ENCODE measurements at regions not wholly inside any gene's neighbourhood (a gene's known extent, or its start where the extent isn't known, plus 50 kb on each side); places are given as distances from the start of the nearest gene placed in this dataset.

- TF ChIP-seq CTCF (IDR thresholded peaks at IDR 0.05; ENCODE audit: insufficient read depth, low read length, poor library complexity, severe bottlenecking) (no peak), EZH2phosphoT487 (conservative IDR thresholded peaks at IDR 0.05; ENCODE audit: low read length) (no peak)
Observed at GRCh38 chr2:128491692-128492244, 173.1 kb upstream of the HS6ST1 start.
